ENCODE measurements at regions not wholly inside any gene's neighbourhood (a gene's known extent, or its start where the extent isn't known, plus 50 kb on each side); places are given as distances from the start of the nearest gene placed in this dataset.

- Histone ChIP-seq H3K27ac (no peak overlapping the region), H3K4me3 (no peak overlapping the region), H3K36me3 (no peaks in the 10 kb centered on the region), H3K4me1 (no peaks in the 10 kb centered on the region), H3K27me3 (peaks cover 0 to 6% (median 2%) of the 10 kb centered on the region in 9 donors), H3K9me3 (no peaks in the 10 kb centered on the region)
- intact Hi-C loops (cut with DNase I) = no loop called here
- TF ChIP-seq CTCF (IDR thresholded peaks at IDR 0.05) (no peak), POLR2A (IDR thresholded peaks at IDR 0.05) (no peak)
- no peak for ATAC-seq
- DNase-seq = no peak
- 53 to 77% (median 57%) methylated on average over 4 of the region's 4 CpGs for WGBS, 4 donors
Observed at GRCh38 chr17:72498364-72499210, 377.8 kb downstream of the SOX9 start.

DNA sequence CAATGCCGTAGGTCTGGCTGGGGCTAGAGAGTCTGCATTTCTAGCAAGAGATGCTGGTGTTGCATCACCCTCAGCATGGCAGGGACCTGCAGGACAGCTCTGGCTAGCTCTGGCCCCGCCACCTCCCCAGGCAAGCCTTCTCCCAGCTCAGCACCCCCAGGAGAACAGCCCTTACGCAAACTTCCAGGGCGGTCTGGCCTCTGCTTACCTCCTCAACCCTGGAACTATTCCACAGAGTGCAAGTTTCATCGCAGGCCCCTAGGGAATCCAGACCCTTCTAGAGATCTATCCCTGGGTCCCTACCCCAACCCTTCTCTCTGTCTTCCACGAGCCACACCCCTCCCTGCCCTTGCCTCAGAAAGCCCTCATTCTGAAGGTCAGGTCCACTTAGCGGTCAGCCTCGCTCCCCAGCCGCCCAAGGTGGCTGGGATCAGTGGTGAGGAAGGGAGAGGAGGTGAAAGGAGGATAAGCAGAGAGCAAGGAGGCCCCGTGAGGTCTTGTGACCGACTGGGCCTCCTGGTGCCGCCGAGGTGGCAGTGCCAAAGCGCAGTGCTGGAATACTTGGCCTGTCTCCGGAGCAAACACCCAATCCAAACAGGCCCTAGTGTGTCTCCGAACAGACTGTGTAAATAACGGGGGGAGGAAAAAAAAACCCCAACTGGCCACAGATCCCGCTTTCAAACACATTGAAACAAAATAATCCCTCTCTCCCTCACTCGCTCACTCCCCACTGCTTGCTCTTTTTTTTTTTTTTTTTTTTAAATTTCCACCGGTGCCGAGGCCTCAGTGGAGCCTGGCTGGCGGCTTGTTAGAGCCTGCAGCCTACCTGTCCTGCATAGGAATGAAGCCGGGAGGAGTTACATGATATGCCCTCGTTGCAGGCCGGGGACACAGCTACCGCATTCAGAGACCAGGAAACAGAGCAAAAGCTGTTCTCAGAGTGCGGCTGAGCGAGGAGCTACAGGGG lies 380.9 kb downstream of the SOX9 start:
- Histone ChIP-seq H3K4me3 (no peak overlapping the region), H3K4me1 (no peaks in the 10 kb centered on the region), H3K27me3 (peaks cover 0 to 6% (median 2%) of the 10 kb centered on the region in 9 donors), H3K9me3 (no peaks in the 10 kb centered on the region), H3K27ac (no peak overlapping the region), H3K36me3 (no peaks in the 10 kb centered on the region)
- DNase-seq (no peak), ATAC-seq (peak in 2 of 4 donors; percentile 7 to 16)
- TF ChIP-seq CTCF (IDR thresholded peaks at IDR 0.05) (no peak), POLR2A (IDR thresholded peaks at IDR 0.05) (no peak)
- intact Hi-C loops (cut with DNase I) = no loop called here
- 69 to 76% (median 73%) methylated on average over 27 to 28 of the region's 28 CpGs for WGBS, 4 donors

GRCh38 chr17:72502371-72503341 lies 381.8 kb downstream of the SOX9 start:
- Histone ChIP-seq H3K4me1 (no peaks in the 10 kb centered on the region), H3K27me3 (peaks cover 0 to 6% (median 2%) of the 10 kb centered on the region in 9 donors), H3K9me3 (no peaks in the 10 kb centered on the region), H3K36me3 (no peaks in the 10 kb centered on the region), H3K4me3 (no peak overlapping the region), H3K27ac (no peak overlapping the region)
- 37 to 49% (median 47%) methylated on average over 17 to 19 of the region's 19 CpGs for WGBS, 4 donors
- DNase-seq = peak in 2 of 5 donors; percentile 45 to 46
- intact Hi-C loops (cut with DNase I) = no loop called here
- TF ChIP-seq CTCF (IDR thresholded peaks at IDR 0.05) = no peak
- TF ChIP-seq POLR2A (IDR thresholded peaks at IDR 0.05) = no peak
- ATAC-seq = peak; percentile 10 to 91 (median 54)

Measured in heart left ventricle (tissue), 16 donors.